SK-MEL-5 (cell line): ENCODE measurements at regions not wholly inside any gene's neighbourhood (a gene's known extent, or its start where the extent isn't known, plus 50 kb on each side); places are given as distances from the start of the nearest gene placed in this dataset.

Source experiments
- DNase-seq: peaks from one replicate; pipeline ENCODE4 v3.0.0-alpha.2; 2016; ENCODE audit warnings: low read depth, low spot score
- in situ Hi-C: cut with HindIII; loops from 2 replicates; pipeline ENCODE4 v1.10.0; 2016; ENCODE audit warnings: low sequenced_read_pairs, high pct_unique_total_duplicates, low pct_unique_long_range_greater_than_20kb

DNA sequence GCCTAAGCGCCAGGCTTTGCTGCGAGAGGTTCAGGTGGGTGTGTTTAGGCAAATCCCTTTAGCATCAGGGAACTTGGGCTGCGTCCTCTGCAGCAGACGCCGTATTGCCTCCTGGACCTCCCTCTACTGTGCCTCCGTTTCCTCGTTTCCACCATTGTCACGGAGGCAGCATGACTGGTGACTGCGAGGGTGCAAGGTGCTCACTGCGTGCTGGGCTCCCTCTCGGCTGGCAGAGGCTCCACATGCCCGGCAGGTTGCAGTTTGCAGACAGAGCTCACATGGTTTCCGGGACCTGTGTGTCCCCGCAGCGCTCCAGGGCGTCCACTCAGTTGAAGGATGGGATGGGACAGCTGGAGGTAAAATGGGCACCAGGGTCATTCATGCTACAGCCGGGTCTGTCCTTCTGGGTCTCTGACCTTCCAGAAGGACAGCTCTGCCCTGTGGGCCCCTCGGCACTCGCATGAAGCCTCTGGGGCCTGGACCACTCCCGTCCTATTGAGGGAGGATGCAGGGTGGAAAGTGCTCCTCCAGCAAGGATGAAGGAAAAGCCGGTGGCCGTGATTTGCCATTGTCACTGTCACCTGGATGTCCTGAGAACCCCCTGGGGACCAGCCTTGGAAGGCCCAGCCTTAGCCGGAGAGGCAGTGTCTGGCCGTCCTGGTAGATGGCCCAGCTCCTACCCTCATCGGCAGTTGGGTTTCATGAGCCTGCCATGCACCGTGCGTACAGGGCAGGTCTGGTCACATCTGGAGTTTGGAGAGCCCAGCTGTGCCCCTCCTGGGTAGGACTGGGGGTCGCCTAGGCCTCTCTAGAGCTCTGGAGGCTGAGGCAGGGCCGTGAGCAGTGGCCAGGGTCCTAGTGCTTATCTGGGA is 146.5 kb downstream of the KIF26A start:
- in situ Hi-C loops = no loop called here
- no peak for DNase-seq

DNA sequence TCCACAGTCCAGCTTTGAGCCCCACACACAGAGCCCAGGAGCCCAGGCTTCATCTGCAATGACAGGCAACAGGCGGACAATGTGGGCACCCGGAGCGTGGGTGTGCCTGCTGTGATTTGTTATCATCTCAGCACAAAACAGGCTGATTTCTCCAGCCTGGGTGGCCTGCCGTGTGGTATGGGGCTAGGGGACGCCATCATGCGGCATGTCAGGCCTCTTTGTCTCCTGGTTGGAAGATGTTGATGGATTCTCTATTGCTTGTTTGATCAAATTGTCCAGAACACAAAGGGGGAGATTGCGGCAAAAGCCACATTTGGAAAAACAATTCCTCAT is 147.1 kb downstream of the KIF26A start:
- in situ Hi-C loops = no loop called here
- no peak for DNase-seq

DNA sequence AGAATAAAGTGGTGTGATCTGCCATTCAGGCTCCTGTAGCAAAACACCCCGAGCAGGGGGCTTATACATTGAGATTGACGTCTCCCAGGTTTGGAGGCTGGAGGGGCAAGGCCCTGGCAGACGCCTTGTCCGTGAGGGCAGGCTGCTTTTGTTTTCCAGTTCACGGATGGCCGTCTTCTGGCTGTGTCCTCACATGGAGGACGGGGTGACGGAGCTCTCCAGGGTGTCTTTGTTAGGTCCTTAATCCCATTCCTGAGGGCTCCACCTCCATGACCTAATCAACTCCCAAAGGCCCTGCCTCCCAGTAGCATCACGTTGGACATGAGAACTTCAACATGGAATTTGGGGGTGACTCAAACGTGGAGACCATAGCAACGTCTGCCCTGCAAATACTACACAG is 147.7 kb downstream of the KIF26A start:
- in situ Hi-C loops = no loop called here
- DNase-seq = no peak

DNA sequence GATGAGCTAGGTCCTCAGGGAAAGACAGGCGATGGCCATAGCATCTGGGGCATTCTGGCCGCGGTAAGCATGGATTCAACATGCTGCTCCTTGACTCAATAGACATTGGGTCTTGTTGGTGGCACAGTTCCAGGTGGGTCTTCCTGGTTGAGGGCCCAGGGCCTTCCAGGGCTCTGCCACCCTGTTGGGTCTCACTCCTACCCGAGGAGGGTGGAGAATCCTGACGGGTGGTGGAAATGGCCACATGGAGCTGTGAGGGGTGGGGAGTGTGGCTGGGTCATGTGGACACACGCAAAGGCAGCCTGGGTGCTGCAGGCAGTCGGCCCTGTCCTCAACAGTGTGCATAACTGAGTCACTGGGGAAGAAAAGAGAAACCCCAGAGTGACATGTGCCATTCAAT is 148.1 kb downstream of the KIF26A start:
- in situ Hi-C loops = no loop called here
- DNase-seq = no peak

DNA sequence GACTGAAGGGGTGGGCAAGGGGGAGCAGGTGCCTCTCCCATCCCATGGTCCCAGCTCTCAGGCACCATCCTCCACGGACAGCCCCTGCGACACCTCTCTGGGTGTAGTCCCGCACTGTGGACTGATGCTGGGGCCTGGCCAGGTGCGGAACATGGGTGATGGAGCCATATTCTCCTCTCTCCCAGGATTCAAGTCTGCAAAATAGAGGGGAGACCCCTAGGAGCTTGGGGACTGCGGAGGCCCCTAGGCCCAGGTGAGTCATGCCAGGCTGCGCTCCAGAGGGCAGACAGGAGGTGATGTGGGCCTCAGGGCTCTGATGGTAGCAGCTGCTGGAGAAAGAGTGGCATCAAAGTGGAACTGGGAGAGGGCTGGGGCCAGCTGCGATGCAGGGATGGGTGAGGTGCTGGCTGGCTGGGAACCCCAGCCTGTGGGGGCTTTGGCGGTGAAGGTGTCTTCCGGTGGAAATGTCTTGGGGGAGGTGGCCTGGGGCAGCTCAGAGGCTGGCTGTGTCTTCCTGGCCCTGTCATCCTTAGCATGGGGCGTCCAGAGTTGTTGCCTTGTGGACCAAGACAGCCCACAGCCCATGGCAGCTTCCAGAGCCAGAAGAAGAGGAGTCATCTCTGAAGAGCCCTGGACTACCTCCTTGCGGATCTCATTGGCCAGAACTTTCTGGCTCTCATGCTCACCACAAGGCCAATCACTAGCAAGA is 149.1 kb downstream of the KIF26A start:
- DNase-seq = no peak

DNA sequence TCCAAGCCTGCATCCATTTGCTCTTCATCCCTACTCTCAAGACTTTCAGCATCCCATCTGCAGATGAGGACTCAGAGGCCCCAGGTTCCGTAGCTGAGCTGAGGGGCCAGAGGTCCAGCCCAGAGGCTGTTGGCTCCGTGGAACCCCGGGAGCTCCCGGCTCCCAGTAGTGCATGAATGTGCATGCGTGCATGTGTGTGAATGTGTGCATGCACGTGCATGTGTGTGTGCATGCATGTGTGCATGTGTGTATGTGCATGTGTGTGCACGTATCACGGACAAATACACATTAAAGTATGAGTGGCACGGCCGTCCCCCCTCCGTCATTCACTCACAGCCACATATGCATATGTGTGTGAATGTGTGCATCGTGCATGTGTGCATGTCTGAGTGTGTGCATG is 149.9 kb downstream of the KIF26A start:
- in situ Hi-C loops = no loop called here
- no peak for DNase-seq

More for the DNA sequence above, 149.1 kb downstream of the KIF26A start:
- in situ Hi-C loops = no loop called here

DNA sequence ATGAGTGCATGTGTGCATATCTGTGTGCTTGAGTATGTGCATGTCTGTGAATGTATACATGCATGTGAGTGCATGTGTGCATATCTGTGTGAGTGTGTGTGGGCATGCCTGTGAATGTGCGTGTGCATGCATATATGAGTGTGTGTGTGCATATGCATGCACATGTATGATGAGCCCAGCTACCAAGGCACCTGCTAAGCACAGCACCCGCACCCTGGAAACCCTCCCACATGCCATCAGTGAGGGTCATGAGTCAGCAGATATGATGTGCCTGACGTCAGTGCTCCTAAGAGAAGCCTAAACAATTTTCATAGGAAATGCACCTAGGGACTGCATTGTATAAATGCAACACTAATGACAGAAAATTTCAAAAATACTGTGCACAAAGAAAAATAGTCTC is 151.1 kb downstream of the KIF26A start:
- no peak for DNase-seq

DNA sequence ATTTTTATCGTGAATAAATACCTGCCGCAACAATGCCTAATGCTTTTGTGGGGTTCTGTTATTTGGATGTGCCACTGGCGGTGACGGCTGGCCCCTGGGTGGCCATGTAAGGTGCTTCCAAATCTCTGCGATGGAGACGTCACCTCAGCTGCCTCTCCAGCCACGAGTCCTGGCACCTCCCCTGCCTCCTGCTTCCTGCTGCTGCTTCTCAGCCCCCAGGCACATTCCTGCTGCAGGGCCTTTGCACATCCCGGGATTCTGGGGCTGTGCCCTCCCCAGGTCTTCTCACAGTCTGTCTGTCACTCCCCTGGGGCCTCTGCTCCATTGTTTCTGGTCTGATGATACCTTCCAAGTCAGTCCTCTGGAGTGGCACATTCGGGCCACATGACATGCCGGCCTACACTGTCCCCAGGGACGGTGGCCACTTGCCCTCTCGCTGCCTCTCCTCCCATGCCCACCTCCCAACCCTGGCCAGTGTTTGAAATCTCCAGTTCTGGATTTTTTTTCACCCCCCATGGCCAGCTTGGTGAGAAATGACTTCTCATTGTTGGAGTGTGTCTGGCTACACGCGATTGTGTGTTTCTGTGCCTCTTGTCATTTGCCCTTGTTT is 151.8 kb downstream of the KIF26A start:
- no peak for DNase-seq
- in situ Hi-C loops = no loop called here

More for the DNA sequence above, 151.1 kb downstream of the KIF26A start:
- in situ Hi-C loops = no loop called here

DNA sequence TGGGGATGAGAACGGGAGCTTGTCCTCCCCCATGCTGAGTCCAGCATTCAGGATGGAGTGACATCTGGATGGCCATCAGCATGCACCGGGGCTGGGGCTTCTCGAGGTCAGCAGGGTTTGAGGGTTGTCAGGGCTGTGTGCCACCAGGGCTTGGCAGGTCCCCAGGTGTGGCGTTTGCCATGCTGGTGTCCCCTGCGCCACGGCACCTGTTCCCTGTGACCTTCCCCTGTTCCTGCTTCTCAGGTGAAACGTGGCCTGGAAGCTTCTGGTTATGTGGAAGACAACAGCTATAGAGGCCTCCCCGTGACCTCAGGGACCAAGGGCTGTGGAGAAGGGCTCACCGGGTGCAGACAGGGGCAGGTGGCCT is 152.4 kb downstream of the KIF26A start:
- in situ Hi-C loops = no loop called here
- DNase-seq = no peak

DNA sequence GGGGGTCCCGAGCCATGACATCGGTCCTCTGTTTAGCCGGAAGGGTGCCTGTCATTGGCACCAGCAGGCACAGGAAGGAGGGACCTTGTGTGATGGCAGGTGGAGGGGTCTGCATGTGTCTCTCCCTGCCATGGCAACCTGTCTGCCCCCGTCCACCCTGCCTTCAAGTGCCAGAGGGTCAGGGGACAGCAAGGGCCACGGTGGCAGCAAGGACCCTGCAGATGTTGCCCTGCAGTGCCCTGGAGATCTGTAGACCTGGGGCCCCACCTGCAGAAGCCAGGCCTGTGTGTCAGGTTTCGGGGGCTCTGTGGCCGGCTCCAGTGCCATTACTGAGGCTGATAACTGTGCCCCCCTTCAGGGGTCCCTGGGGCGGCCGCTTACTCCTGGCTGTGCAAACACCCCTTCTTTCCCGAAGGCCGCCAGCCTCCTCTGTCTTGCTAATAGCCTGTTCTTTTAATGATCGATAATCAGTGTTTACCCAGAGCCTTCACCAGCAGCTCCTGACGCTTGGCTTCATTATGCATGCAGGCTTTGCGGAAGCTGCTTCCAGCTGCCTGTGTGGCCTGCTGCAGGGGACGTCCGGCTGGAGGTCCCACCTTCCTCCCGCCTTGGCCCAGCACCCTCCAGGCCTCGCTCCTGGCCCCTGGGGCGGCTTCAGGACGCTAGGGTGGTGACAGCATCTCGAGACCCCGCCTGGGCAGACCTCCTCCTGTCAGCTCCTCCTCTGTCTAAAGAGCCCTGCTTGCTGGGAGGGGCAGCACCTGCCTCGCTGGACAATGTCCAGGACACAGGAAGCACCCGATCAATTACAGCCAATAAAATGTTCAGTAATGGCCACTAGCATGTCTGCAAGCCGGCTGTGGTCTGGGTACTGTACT is 153.0 kb downstream of the KIF26A start:
- in situ Hi-C loops = no loop called here
- DNase-seq = no peak

DNA sequence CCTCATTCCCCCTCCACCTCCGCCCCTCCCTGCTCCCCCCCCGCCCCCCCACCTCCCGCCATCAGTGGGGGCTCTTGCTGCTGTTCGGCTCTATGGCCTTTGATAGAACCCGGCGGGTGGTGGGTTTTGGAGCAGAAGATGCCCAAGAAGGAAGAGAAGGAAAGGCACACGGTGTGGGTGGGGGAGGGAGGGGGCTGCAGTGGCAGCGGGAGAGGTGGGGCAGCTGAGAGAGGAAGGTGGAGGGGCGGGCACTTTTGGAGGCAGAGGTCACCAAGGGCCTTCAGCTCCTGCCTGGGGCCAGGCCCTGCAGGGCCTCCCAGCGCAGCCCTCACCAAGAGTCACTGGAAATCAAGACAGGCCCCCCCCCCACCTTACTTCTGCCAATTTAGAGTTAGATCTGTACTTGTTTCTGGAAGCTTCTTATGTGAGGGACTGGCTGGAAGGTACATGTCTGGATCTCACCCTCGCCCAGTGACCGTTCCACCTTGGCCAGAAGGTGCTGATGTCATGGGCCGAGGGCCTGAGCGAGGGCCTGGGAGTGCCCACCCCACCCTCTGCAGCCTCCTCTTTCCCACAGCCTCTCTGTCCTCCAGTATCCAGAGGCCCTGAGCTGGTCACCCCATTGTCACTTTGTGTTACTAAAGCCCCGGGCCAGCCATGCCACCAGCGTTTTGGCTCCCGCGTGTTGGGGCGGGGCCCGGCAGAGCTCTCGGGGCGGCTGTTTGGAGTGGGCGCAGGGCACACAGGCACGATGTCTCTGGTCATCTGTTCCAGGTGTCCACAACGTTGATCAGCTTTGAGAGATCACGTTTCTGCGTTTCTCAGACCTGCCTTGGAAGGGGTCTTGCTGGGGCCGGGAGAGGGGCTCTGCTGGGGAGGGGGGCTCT is 153.9 kb downstream of the KIF26A start:
- DNase-seq = no peak
- in situ Hi-C loops = no loop called here

DNA sequence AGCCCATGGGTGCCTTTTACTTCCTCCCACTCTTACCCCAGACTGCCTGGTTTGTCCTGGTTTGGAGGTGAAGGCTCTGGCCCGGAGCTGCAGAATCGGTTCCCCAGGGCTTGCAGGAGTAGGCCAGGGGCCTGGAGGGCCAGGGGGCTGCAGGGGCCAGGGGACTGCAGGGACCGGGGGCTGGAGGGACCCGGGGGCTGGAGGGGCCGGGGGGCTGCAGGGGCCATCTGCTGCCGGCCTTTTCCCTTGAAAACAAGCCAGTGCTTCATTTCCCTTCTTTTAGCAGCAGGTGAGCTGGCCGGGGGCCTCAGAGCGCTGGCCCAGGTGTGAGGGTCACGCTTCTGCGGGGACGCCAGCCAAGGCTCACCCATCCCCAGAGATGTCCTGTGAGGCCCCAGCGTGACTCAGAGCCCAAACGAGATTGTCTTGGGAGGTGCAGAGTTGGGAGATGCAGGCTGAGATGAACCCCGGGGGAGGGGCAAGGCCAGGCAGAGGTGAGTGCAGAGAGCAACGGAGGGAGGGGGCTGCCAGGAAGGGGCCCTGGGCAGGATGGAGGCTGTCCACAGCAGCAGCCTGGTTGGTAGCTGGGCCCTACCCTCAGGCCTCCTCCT is 154.9 kb downstream of the KIF26A start:
- no peak for DNase-seq
- in situ Hi-C loops = no loop called here

DNA sequence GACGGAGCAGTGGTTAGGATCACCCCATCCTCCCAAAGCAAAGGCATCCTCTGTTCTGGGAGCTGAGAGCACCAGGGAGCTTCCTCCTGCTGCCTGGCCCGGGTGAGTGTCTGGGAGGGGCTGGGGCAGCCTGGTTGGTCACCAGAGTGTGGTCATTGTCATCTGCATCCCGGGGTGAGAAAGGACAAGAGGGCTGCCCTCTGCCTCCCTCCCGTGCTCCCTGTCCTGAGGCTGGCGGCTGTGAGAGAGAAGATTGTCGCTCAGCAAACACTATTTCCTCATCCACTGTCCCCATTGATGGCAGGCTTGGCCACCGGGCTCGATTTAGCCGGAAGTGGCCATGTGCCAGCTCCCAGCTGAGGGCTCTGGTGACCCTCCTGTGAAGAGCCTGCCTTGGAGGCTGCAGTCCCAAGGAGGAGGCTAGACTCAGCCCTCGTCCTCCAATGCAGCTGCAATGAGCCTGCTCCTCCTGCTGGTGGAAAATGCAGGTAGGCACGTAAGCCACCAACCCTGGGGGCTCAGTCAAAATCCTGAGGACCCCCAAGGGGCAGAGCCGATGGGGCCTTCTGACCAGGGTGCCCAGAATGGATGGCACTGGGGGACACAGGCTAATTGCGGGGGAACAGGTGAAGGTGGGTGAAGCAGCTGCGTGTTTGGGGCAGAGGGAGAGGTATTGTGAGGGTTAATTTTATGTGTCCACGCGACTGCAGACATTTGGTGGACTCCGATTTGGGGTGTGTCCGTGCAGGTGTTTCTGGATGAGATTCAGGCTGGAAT is 155.7 kb downstream of the KIF26A start:
- peak; percentile 14 for DNase-seq
- in situ Hi-C loops = no loop called here

DNA sequence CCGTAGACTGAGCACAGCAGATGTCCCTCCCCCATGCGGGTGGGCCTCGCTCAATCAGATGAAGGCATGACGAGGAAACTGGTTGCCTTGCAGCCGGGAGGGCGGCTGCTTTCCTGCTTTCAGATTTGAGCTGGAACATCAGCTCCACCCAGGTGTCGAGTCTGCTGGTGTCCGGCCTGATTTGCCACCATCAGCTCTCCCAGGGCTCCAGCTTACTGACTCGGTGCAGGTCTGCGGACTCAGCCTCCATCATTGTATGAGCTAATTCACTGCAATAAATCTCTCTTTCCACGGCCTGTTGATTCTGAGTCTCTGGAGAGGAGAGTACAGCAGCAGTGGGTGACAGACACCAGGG is 156.2 kb downstream of the KIF26A start:
- no peak for DNase-seq
- in situ Hi-C loops = no loop called here

DNA sequence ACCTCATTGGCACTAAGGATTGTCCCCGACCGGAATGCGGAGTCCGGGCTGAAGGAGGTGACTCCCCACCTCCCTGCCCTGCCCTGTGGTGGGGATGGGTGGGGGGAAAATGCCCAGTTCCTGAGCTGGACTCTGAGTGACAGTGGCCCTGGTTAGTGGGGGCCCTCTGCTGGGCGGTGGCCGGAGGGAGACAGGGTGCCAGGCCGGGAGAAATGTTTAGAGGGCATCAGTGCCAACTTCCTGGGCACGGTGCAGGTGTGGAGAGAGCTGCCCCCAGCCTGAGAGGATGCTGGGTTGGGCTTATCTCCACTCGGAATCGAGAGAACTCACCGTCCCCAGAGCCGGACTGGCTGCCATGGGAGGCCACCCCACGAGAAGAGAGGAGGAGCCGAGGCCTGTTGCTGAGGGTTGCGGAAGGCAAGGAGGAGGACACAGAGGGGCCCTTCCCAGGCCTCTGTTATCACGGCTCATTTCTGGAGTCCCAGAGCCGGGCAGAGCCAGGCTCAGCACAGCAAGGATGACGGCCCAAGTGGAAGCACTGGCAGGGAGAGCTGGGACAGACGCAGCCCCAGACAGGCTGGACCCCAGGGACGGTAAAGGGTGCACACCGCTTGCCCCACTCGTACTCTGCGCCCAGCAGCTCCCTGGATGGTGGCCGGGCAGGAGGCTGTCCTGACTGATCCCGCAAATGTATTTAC is 156.7 kb downstream of the KIF26A start:
- DNase-seq = no peak
- in situ Hi-C loops = no loop called here
